Fibroblast of lung (primary cell): ENCODE measurements at regions not wholly inside any gene's neighbourhood (a gene's known extent, or its start where the extent isn't known, plus 50 kb on each side); places are given as distances from the start of the nearest gene placed in this dataset.

ENCODE experiments used
- DNase-seq, 2 donors: peaks; one replicate each; pipeline versions ENCODE4 v3.0.0 to v3.0.0-alpha.2; 2010; ENCODE audit warnings: low read depth in 2 of 2
- H2AFZ ChIP-seq: 2 replicates; pipeline ENCODE4 v1.5.1; 2012; ENCODE audit warnings: low read length, control low read depth, inconsistent platforms
- H3K27ac ChIP-seq: 2 replicates; pipeline ENCODE4 v1.5.1; 2011; ENCODE audit warnings: low read length, control low read depth; ENCODE audit not compliant: insufficient read depth
- H3K27me3 ChIP-seq: 2 replicates; pipeline ENCODE4 v1.5.1; 2011; ENCODE audit warnings: mild to moderate bottlenecking, low read length; ENCODE audit not compliant: control insufficient read depth, insufficient read depth
- H3K36me3 ChIP-seq: 2 replicates; pipeline ENCODE4 v1.5.1; 2011; ENCODE audit warnings: low read length; ENCODE audit not compliant: control insufficient read depth, insufficient read depth
- H3K4me1 ChIP-seq: 2 replicates; pipeline ENCODE4 v1.5.1; 2011; ENCODE audit warnings: low read length; ENCODE audit not compliant: control insufficient read depth, insufficient read depth; ENCODE audit errors: extremely low read depth
- H3K4me2 ChIP-seq: 2 replicates; pipeline ENCODE4 v1.5.1; 2011; ENCODE audit warnings: low read length, control low read depth; ENCODE audit not compliant: insufficient read depth; ENCODE audit errors: extremely low read depth
- H3K4me3 ChIP-seq, 4 experiments: fragments of 200-600 bp in 1 of 4; sonication (generic) in 1 of 4; replicated peaks in 1 of 4; 2 replicates each; pipeline ENCODE4 v1.5.1; 2011 to 2016; ENCODE audit warnings: low read length in 4 of 4, low read depth in 3 of 4, mild to moderate bottlenecking in 3 of 4, control low read depth in 2 of 4, inconsistent platforms in 1 of 4, mixed read lengths in 1 of 4; ENCODE audit not compliant: insufficient read depth in 1 of 4; ENCODE audit errors: control extremely low read depth in 1 of 4
- H3K79me2 ChIP-seq: 2 replicates; pipeline ENCODE4 v1.5.1; 2012; ENCODE audit warnings: mild to moderate bottlenecking, low read length, inconsistent platforms; ENCODE audit not compliant: control insufficient read depth, insufficient read depth
- H3K9ac ChIP-seq: 2 replicates; pipeline ENCODE4 v1.5.1; 2011; ENCODE audit warnings: mild to moderate bottlenecking, low read length, control low read depth; ENCODE audit not compliant: insufficient read depth
- H3K9me3 ChIP-seq: 2 replicates; pipeline ENCODE4 v1.5.1; 2012; ENCODE audit warnings: low read depth, low read length; ENCODE audit not compliant: control insufficient read depth, insufficient read depth
- H4K20me1 ChIP-seq: 2 replicates; pipeline ENCODE4 v1.5.1; 2011; ENCODE audit warnings: low read length; ENCODE audit not compliant: control insufficient read depth, insufficient read depth; ENCODE audit errors: extremely low read depth
- CTCF ChIP-seq, 2 donors: IDR thresholded peaks in 1 of 2; conservative IDR thresholded peaks in 1 of 2; 1 replicate in 1 of 2; 2 replicates in 1 of 2; pipeline ENCODE4 v1.5.1; 2011 to 2012; ENCODE audit warnings: low read length in 2 of 2, control low read depth in 1 of 2, inconsistent platforms in 1 of 2, low read depth in 1 of 2, mild to moderate bottlenecking in 1 of 2
- EZH2 ChIP-seq: IDR thresholded peaks from 2 replicates; pipeline ENCODE4 v1.5.1; 2012; ENCODE audit warnings: low read length, control low read depth, mild to moderate bottlenecking; ENCODE audit errors: missing control alignments

- H3K4me1 ChIP-seq, result no peaks in the 10 kb centered on the region
- DNase-seq, result no peak
Measured at GRCh38 chr13:58144616-58145015, 513.1 kb downstream of the PCDH17 start.

GRCh38 chr13:58151452-58151851, 519.9 kb downstream of the PCDH17 start:
- TF ChIP-seq CTCF (conservative IDR thresholded peaks at IDR 0.05 in 1 of 2, IDR thresholded peaks at IDR 0.05 in 1 of 2; ENCODE audit: low read depth in 1 of 2, low read length in 2 of 2) (no peak), EZH2 (no peak)
- no peaks in the 10 kb centered on the region for H3K36me3 ChIP-seq
- no peak overlapping the region for H3K4me2 ChIP-seq
- no peak overlapping the region for H3K9ac ChIP-seq
- H3K9me3 ChIP-seq, result no peaks in the 10 kb centered on the region
- H4K20me1 ChIP-seq, result no peaks in the 10 kb centered on the region
- peak; percentile 0 to 31 for DNase-seq
- H3K27me3 ChIP-seq, result no peaks in the 10 kb centered on the region
- H3K4me1 ChIP-seq, result no peaks in the 10 kb centered on the region
- H2AFZ ChIP-seq, result no peak overlapping the region
- H3K27ac ChIP-seq, result no peak overlapping the region
- H3K79me2 ChIP-seq, result no peaks in the 10 kb centered on the region
- no peak overlapping the region for H3K4me3 ChIP-seq

More at GRCh38 chr13:58144616-58145015, 513.1 kb downstream of the PCDH17 start:
- TF ChIP-seq CTCF (conservative IDR thresholded peaks at IDR 0.05 in 1 of 2, IDR thresholded peaks at IDR 0.05 in 1 of 2; ENCODE audit: low read depth in 1 of 2, low read length in 2 of 2) (no peak), EZH2 (no peak)
- no peak overlapping the region for H3K27ac ChIP-seq
- no peak overlapping the region for H2AFZ ChIP-seq
- no peaks in the 10 kb centered on the region for H3K36me3 ChIP-seq
- no peaks in the 10 kb centered on the region for H3K27me3 ChIP-seq
- no peaks in the 10 kb centered on the region for H3K79me2 ChIP-seq
- H3K9me3 ChIP-seq, result no peaks in the 10 kb centered on the region
- H4K20me1 ChIP-seq, result no peaks in the 10 kb centered on the region
- H3K4me3 ChIP-seq, result no peak overlapping the region
- no peak overlapping the region for H3K4me2 ChIP-seq
- no peak overlapping the region for H3K9ac ChIP-seq

- no peaks in the 10 kb centered on the region for H4K20me1 ChIP-seq
Measured at GRCh38 chr13:58160980-58161379, 529.4 kb downstream of the PCDH17 start.

More at GRCh38 chr13:58160980-58161379, 529.4 kb downstream of the PCDH17 start:
- H3K4me3 ChIP-seq, result no peak overlapping the region
- no peaks in the 10 kb centered on the region for H3K9me3 ChIP-seq
- no peak for DNase-seq
- H3K9ac ChIP-seq, result no peak overlapping the region
- H3K4me1 ChIP-seq, result no peaks in the 10 kb centered on the region
- TF ChIP-seq EZH2 (no peak), CTCF (conservative IDR thresholded peaks at IDR 0.05 in 1 of 2, IDR thresholded peaks at IDR 0.05 in 1 of 2; ENCODE audit: low read depth in 1 of 2, low read length in 2 of 2) (no peak)
- H3K27me3 ChIP-seq, result no peaks in the 10 kb centered on the region
- no peak overlapping the region for H2AFZ ChIP-seq
- no peak overlapping the region for H3K27ac ChIP-seq
- no peak overlapping the region for H3K4me2 ChIP-seq
- no peaks in the 10 kb centered on the region for H3K36me3 ChIP-seq
- no peaks in the 10 kb centered on the region for H3K79me2 ChIP-seq
